Stomach (tissue), 4 donors: ENCODE measurements at regions not wholly inside any gene's neighbourhood (a gene's known extent, or its start where the extent isn't known, plus 50 kb on each side); places are given as distances from the start of the nearest gene placed in this dataset.

Source experiments
- EP300 ChIP-seq: sonication (generic); formaldehyde crosslinking; IDR thresholded peaks from one replicate; pipeline ENCODE4 v1.6.1; 2017; ENCODE audit warnings: antibody characterized with exemption
- POLR2A ChIP-seq, 4 donors: fragments of 450-650 bp; IDR thresholded peaks; one replicate each; pipeline ENCODE4 v1.6.1; 2016; ENCODE audit warnings: antibody characterized with exemption in 4 of 4, control low read depth in 2 of 4, mild to moderate bottlenecking in 1 of 4, moderate library complexity in 1 of 4
- POLR2AphosphoS5 ChIP-seq, 3 donors: sonication (generic); formaldehyde crosslinking; IDR thresholded peaks; one replicate each; pipeline ENCODE4 v1.6.1; 2016; ENCODE audit warnings: antibody characterized with exemption in 3 of 3
- TF ChIP-seq, protein P1 (sequence below), 7 experiments: fragments of 450-650 bp in 4 of 7; fragments of 200-600 bp in 3 of 7; sonication (generic) in 3 of 7; IDR thresholded peaks; one replicate each; pipeline ENCODE4 v1.5.1; 2016 to 2019; ENCODE audit warnings: antibody characterized with exemption in 7 of 7, control low read depth in 2 of 7, mild to moderate bottlenecking in 1 of 7

DNA sequence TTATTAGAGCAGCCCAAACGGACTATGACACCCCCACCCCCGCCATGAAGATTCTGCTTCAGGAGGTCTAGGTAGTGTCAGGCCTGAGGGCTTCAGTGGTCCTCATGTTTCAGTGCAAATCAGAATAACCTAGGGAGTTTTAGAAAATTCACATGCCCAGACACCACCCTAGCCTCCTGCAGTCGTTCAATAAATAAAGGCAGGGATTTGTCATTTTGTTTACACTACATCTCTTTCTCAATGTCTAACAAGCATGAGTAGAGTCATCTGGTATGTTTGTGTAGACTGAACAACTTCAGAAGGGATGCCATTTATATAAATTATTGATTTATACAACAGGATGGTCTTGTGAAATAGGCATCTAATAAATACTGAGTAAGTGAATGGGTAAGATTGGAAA, 112.1 kb upstream of the SERPINE2 start:
- TF ChIP-seq, protein P1, sequence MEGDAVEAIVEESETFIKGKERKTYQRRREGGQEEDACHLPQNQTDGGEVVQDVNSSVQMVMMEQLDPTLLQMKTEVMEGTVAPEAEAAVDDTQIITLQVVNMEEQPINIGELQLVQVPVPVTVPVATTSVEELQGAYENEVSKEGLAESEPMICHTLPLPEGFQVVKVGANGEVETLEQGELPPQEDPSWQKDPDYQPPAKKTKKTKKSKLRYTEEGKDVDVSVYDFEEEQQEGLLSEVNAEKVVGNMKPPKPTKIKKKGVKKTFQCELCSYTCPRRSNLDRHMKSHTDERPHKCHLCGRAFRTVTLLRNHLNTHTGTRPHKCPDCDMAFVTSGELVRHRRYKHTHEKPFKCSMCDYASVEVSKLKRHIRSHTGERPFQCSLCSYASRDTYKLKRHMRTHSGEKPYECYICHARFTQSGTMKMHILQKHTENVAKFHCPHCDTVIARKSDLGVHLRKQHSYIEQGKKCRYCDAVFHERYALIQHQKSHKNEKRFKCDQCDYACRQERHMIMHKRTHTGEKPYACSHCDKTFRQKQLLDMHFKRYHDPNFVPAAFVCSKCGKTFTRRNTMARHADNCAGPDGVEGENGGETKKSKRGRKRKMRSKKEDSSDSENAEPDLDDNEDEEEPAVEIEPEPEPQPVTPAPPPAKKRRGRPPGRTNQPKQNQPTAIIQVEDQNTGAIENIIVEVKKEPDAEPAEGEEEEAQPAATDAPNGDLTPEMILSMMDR (IDR thresholded peaks at IDR 0.05): no peak
- TF ChIP-seq POLR2A (IDR thresholded peaks at IDR 0.05) (no peak), POLR2AphosphoS5 (IDR thresholded peaks at IDR 0.05) (no peak), EP300 (no peak)
